Thymus (tissue), 11 donors: ENCODE measurements at regions not wholly inside any gene's neighbourhood (a gene's known extent, or its start where the extent isn't known, plus 50 kb on each side); places are given as distances from the start of the nearest gene placed in this dataset.
"Not testable (repeated sequence)": the region's sequence is repeated elsewhere in the genome, so short reads cannot be mapped to it uniquely, and the experiment has no call there.

Source experiments
- DNase-seq, 9 donors: peaks; one replicate each; pipeline ENCODE4 v3.0.0-alpha.2; 2013; ENCODE audit warnings: low spot score in 9 of 9, low read depth in 6 of 9, missing footprints in 1 of 9
- H3K27ac ChIP-seq, 2 donors: one replicate each; pipeline ENCODE4 v1.5.1; 2013; ENCODE audit warnings: control low read depth in 1 of 2, low read depth in 1 of 2, low read length in 1 of 2, mild to moderate bottlenecking in 1 of 2, moderate library complexity in 1 of 2
- H3K27me3 ChIP-seq, 2 donors: one replicate each; pipeline ENCODE4 v1.5.1; 2013; ENCODE audit warnings: low read length in 1 of 2; ENCODE audit not compliant: control insufficient read depth in 2 of 2, insufficient read depth in 1 of 2
- H3K36me3 ChIP-seq, 2 donors: one replicate each; pipeline ENCODE4 v1.5.1; 2013; ENCODE audit warnings: low read length in 1 of 2, mild to moderate bottlenecking in 1 of 2, moderate library complexity in 1 of 2; ENCODE audit not compliant: control insufficient read depth in 2 of 2, insufficient read depth in 2 of 2
- H3K4me1 ChIP-seq, 2 donors: one replicate each; pipeline ENCODE4 v1.5.1; 2013; ENCODE audit warnings: low read length in 2 of 2; ENCODE audit not compliant: control insufficient read depth in 2 of 2, insufficient read depth in 2 of 2
- H3K4me3 ChIP-seq, 2 donors: one replicate each; pipeline ENCODE4 v1.5.1; 2013; ENCODE audit warnings: low read length in 2 of 2, control low read depth in 1 of 2, mild to moderate bottlenecking in 1 of 2
- H3K9me3 ChIP-seq, 2 donors: one replicate each; pipeline ENCODE4 v1.5.1; 2013; ENCODE audit warnings: low read length in 1 of 2, mild to moderate bottlenecking in 1 of 2; ENCODE audit not compliant: control insufficient read depth in 2 of 2, insufficient read depth in 1 of 2
- WGBS: extraction: QIAGEN DNeasy Blood & Tissue Kit; methylation state at CpG from one replicate; pipeline ENCODE4 v1.1.7; 2013; 5-methylcytosine and 5-hydroxymethylcytosine counted together
- donor health status: healthy.

DNA sequence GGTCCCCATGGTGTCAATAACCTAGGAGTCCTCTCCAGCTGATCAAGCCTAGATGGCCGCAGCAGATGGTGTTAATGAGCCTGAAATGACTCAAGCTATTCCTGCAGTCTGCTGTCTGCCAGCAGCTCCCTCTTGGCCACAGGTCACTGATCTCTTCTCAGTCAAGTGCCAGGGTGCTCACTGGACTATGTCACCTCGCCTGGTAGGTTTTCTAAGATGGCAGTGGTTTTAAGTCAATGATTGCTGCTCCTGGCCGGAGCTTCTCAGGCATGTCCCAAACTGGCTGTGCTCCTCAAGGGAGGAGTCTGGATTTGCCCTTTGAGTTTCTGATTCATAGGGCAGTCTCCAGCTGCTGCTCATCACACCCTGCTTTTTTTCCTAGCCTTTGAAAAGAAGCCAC is 58.6 kb upstream of the SHISA6 start:
- H3K36me3 ChIP-seq: no peaks in the 10 kb centered on the region
- no peak overlapping the region for H3K27ac ChIP-seq
- no peaks in the 10 kb centered on the region for H3K9me3 ChIP-seq
- H3K4me1 ChIP-seq: no peaks in the 10 kb centered on the region
- H3K27me3 ChIP-seq: no peaks in the 10 kb centered on the region
- WGBS: 69% methylated on average over 3 of the region's 3 CpGs
- no peak overlapping the region for H3K4me3 ChIP-seq
- DNase-seq: no peak

DNA sequence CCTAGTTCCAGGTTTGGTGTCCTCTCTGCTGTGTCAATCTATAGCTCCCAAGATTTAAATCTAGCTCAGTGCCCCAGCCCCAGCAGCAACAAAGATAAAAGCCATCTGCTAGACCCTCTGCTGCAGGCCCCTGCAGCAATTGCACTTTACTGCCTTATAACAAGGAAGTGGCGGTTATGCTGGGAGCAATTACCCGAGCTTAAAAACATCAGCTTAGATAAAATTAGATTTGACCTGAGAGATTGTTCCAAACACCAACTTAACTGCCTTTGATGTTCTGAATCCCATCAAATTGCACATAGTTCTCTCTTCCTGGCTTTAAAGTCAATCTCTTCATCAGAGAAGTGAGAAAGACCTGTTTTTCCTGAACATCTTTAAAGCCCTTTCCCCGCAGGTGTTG is 62.4 kb upstream of the SHISA6 start:
- 34% methylated on average over 3 of the region's 3 CpGs for WGBS
- Histone ChIP-seq H3K4me1 (no peaks in the 10 kb centered on the region), H3K27ac (no peak overlapping the region)

DNA sequence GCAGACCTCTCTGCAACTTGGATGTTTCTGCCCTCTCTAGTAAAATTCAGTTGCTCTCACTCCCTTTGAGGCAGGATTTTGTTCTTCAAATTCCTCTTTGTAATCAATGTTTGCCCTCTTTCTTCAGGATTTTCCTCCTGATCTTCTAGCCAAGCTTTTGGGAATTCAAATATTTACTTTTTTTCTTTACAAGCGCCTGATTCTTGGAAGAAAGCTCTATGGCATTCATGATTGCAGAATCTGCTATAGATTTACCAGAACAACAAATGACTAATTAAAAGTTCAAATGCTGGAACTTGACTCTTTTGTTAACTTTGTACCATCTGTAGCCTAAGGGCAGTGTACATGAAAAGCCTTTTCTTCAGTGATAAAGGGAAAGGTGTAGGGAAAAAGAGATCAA is 63.7 kb upstream of the SHISA6 start:
- H3K27ac ChIP-seq: no peak overlapping the region
- WGBS: 95% methylated on average over 1 of the region's 1 CpG

More for the DNA sequence above, 62.4 kb upstream of the SHISA6 start:
- no peak overlapping the region for H3K4me3 ChIP-seq
- no peaks in the 10 kb centered on the region for H3K27me3 ChIP-seq
- DNase-seq: no peak
- H3K9me3 ChIP-seq: no peaks in the 10 kb centered on the region
- H3K36me3 ChIP-seq: no peaks in the 10 kb centered on the region

DNA sequence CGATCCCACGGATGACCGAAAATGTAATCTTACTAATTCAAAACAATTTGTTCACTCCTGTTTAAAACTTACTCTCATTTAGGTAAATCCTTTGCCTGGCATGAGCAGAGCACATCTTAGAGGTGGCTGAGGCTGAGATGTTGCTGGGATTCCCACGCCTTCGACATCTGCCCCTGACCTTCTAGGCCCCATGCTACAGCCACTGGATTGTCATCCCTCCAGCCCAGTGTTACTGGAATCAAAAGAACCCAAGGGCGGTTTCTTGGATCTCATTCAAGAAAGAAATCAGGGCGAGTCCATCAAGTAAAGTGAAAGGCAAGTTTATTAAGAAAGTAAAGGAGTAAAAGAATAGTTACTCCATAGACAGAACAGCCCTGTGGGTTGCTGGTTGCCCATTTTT is 64.5 kb upstream of the SHISA6 start:
- DNase-seq: no peak
- no peaks in the 10 kb centered on the region for H3K4me1 ChIP-seq
- H3K27me3 ChIP-seq: no peaks in the 10 kb centered on the region
- no peak overlapping the region for H3K27ac ChIP-seq
- WGBS: 81% methylated on average over 7 of the region's 7 CpGs
- H3K9me3 ChIP-seq: no peaks in the 10 kb centered on the region
- no peak overlapping the region for H3K4me3 ChIP-seq
- H3K36me3 ChIP-seq: no peaks in the 10 kb centered on the region

More for the DNA sequence above, 63.7 kb upstream of the SHISA6 start:
- Histone ChIP-seq H3K9me3 (no peaks in the 10 kb centered on the region), H3K36me3 (no peaks in the 10 kb centered on the region), H3K4me3 (no peak overlapping the region), H3K27me3 (no peaks in the 10 kb centered on the region), H3K4me1 (no peaks in the 10 kb centered on the region)
- DNase-seq: no peak

DNA sequence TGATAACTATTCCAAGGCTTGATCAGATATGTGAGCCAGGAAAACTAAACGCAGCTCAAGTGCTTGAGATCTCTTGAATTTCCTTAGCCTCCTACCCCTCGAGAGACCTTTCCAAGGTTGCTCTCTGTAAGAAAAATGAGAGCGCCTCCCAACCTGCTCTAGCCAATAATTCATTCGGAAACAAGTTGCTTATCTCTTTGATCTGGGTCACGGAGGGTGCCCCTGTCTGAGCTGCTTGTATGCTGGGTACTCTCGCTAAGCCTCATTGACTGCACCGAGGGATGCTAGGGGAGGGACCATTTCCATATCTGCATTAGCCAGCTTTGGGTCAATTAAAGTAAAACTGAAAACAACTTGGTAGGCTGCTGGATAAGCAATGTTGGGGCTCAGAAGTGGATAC is 70.1 kb upstream of the SHISA6 start:
- WGBS: 63% methylated on average over 7 of the region's 7 CpGs
- no peaks in the 10 kb centered on the region for H3K27me3 ChIP-seq

DNA sequence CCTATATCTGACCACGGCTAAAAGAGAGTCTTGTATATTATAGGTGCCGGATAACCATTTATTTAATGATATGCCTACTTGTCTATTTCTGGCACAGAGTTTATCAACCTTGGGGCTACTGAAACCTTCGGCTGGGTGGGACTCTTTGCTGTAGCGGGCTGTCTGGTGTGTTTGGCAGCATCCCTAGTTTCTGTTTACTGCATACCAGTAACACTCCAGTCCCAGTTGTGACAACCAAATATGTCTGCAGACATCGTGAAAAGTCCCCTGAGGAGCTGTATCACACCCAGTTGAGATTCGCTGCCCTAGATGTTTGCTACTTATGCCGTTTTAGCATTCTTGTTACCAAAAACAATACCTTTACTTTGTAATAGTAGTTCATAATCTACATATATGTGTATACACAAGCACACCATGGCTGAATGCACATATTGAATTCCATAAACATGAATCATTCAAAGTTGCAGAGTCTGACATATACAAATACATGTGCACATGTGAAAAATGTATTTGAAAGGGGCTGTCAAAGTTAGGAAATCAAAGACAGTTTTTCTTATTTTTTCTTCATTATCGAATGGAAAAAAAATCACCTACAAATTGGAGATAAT is 89.1 kb upstream of the SHISA6 start:
- no peaks in the 10 kb centered on the region for H3K4me1 ChIP-seq
- no peaks in the 10 kb centered on the region for H3K27me3 ChIP-seq
- H3K4me3 ChIP-seq: no peak overlapping the region
- DNase-seq: no peak
- no peaks in the 10 kb centered on the region for H3K9me3 ChIP-seq
- no peak overlapping the region for H3K27ac ChIP-seq
- 95% methylated on average over 8 of the region's 8 CpGs for WGBS
- H3K36me3 ChIP-seq: no peaks in the 10 kb centered on the region

More for the DNA sequence above, 70.1 kb upstream of the SHISA6 start:
- no peaks in the 10 kb centered on the region for H3K4me1 ChIP-seq
- H3K36me3 ChIP-seq: no peaks in the 10 kb centered on the region
- H3K9me3 ChIP-seq: no peaks in the 10 kb centered on the region
- DNase-seq: no peak
- no peak overlapping the region for H3K4me3 ChIP-seq
- no peak overlapping the region for H3K27ac ChIP-seq

DNA sequence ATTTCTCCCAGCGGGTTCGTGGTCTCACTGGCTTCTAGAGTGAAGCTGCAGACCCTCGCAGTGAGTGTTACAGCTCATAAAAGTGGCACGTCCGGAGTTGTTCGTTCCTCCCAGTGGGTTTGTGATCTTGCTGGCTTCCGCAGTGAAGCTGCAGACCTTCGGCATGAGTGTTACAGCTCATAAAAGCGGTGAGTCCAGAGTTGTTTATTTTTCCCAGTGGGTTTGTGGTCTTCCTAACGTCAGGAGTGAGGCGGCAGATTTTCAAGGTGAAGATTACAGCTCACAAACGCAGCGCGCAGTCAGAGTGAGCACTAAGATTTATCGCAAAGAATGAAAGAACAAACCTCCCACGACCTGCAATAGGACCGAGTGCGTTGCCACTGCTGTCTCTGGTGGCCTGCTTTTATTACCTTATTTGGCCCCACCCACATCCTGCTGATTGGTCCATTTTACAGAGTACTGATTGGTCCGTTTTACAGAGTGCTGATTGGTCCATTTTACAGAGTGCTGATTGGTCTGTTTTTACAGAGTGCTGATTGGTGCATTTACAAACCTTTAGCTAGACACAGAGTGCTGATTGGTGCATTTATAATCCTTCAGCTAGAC is 90.0 kb upstream of the SHISA6 start:
- not testable (repeated sequence) for H3K27me3 ChIP-seq, H3K4me3 ChIP-seq, H3K27ac ChIP-seq, H3K9me3 ChIP-seq, H3K36me3 ChIP-seq, DNase-seq, H3K4me1 ChIP-seq
- 94% methylated on average over 19 of the region's 19 CpGs for WGBS

DNA sequence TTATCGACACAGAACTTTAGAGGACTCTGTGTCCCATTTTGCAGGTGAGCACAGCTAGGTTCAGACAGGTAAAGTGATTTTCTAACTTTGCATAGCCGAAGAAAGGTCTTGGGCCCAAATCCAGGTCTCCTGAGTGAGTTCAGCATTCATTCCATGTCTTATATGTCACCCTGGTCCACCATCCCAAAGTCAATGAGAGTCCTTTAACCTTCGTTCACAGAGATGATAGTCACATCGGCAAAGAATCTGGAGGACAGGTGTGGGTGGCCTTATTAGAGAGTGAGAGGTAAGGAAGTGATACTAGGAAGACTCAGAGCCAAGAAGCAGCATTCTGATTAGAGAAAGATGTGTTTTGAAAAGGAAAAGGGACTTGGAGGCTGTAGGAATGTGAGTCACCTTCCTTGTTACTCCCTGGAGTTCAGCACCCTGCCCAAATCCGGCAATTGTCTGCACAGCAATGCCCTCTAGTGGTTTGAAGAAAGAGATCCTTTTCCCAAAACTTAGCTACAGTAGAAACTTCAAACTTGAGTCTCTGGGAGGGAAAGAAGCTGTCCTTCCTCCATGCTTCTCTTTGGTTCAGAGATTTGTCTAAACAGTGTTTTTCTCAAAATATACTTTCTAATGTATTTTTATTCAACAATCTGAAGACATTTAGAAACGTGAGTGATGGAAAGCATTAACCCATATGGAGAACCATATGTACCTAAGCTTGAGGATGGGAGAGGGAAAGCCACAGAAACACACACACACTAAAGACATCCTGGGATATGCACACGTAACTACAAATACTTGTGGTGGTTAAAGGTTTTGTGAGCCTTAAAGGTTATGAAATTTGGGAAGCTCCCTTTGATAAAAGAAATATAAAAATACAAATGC is 96.4 kb upstream of the SHISA6 start:
- H3K4me3 ChIP-seq: no peak overlapping the region
- peak in 1 of 9 donors; percentile 6 for DNase-seq
- WGBS: 54% methylated on average over 7 of the region's 7 CpGs

DNA sequence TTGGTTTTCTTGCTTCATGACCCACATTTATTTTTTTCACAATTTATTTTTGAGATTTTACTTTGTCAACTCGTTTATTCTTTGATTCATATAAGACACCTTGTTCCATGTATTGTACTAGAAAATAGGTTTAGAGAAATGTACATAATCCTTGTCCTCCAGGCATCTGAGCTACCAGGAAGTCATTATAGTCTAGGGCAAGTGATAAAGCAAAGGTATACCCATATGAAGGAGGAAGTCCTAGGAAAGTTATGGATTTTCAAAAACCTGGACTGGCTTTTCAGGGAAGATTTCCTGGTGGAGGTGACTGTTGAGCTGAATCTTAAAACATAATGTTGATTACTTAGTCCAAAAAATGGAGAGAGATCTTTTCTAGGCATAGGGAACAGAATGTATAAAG is 98.8 kb upstream of the SHISA6 start:
- WGBS: 78% methylated on average over 1 of the region's 1 CpG
- no peaks in the 10 kb centered on the region for H3K4me1 ChIP-seq
- no peak for DNase-seq
- no peak overlapping the region for H3K27ac ChIP-seq
- H3K9me3 ChIP-seq: no peaks in the 10 kb centered on the region
- no peak overlapping the region for H3K4me3 ChIP-seq
- H3K27me3 ChIP-seq: no peaks in the 10 kb centered on the region
- H3K36me3 ChIP-seq: no peaks in the 10 kb centered on the region

More for the DNA sequence above, 96.4 kb upstream of the SHISA6 start:
- H3K27me3 ChIP-seq: no peaks in the 10 kb centered on the region
- H3K36me3 ChIP-seq: no peaks in the 10 kb centered on the region
- no peaks in the 10 kb centered on the region for H3K4me1 ChIP-seq
- no peak overlapping the region for H3K27ac ChIP-seq
- H3K9me3 ChIP-seq: no peaks in the 10 kb centered on the region
